ENCODE measurements at regions not wholly inside any gene's neighbourhood (a gene's known extent, or its start where the extent isn't known, plus 50 kb on each side); places are given as distances from the start of the nearest gene placed in this dataset.
"Not testable (repeated sequence)": the region's sequence is repeated elsewhere in the genome, so short reads cannot be mapped to it uniquely, and the experiment has no call there.

- not testable (repeated sequence) for TF ChIP-seq REST, RXRA, NR2F2 (IDR thresholded peaks at IDR 0.05)
- TF ChIP-seq, protein P1, sequence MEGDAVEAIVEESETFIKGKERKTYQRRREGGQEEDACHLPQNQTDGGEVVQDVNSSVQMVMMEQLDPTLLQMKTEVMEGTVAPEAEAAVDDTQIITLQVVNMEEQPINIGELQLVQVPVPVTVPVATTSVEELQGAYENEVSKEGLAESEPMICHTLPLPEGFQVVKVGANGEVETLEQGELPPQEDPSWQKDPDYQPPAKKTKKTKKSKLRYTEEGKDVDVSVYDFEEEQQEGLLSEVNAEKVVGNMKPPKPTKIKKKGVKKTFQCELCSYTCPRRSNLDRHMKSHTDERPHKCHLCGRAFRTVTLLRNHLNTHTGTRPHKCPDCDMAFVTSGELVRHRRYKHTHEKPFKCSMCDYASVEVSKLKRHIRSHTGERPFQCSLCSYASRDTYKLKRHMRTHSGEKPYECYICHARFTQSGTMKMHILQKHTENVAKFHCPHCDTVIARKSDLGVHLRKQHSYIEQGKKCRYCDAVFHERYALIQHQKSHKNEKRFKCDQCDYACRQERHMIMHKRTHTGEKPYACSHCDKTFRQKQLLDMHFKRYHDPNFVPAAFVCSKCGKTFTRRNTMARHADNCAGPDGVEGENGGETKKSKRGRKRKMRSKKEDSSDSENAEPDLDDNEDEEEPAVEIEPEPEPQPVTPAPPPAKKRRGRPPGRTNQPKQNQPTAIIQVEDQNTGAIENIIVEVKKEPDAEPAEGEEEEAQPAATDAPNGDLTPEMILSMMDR (IDR thresholded peaks at IDR 0.05; ENCODE audit: low read depth, low read length, missing input control), result not testable (repeated sequence)
Observed at GRCh38 chr21:9788281-9788680, 733.1 kb upstream of the TPTE start.
